Fibroblast of pulmonary artery (primary cell): ENCODE measurements at regions not wholly inside any gene's neighbourhood (a gene's known extent, or its start where the extent isn't known, plus 50 kb on each side); places are given as distances from the start of the nearest gene placed in this dataset.

Experiments
- DNase-seq: peaks from one replicate; pipeline ENCODE4 v3.0.0-alpha.2; 2010; ENCODE audit warnings: low read depth
- H3K4me3 ChIP-seq: replicated peaks from 2 replicates; pipeline ENCODE4 v1.5.1; 2011; ENCODE audit warnings: low read depth, mild to moderate bottlenecking, control low read depth, low read length, moderate library complexity
- TF ChIP-seq, protein P1 (sequence below): IDR thresholded peaks from 2 replicates; pipeline ENCODE4 v1.5.1; 2011; ENCODE audit warnings: mild to moderate bottlenecking, control low read depth, low read length, inconsistent platforms; ENCODE audit errors: missing control alignments

DNA sequence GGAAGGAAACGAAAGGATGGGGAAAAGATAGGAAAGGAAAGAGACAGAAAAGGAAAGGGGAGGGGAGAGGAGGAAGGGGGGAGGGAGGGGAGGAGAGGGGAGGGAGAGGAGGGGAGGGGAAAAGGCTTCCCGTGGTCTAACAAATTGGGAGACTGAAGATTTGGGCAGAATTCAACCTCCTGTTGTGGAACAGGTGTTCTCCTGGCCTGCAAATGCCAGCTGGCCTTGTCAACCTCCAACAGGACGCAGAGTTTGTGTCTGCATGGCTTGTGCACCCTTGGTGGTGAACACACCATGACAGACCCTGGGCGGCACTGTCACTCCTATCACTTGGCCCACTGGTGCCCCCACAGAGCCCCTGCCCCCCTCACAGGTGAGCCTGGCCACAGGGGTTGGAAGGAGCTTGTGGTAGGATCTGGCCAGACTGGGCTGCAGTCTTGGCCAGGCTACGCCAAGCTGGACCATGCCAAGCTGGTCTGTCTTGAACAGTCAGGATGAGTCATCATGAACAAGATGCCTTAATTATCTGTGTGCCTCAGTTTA, 321.6 kb downstream of the BCL11B start:
- no peak overlapping the region for H3K4me3 ChIP-seq
- TF ChIP-seq, protein P1, sequence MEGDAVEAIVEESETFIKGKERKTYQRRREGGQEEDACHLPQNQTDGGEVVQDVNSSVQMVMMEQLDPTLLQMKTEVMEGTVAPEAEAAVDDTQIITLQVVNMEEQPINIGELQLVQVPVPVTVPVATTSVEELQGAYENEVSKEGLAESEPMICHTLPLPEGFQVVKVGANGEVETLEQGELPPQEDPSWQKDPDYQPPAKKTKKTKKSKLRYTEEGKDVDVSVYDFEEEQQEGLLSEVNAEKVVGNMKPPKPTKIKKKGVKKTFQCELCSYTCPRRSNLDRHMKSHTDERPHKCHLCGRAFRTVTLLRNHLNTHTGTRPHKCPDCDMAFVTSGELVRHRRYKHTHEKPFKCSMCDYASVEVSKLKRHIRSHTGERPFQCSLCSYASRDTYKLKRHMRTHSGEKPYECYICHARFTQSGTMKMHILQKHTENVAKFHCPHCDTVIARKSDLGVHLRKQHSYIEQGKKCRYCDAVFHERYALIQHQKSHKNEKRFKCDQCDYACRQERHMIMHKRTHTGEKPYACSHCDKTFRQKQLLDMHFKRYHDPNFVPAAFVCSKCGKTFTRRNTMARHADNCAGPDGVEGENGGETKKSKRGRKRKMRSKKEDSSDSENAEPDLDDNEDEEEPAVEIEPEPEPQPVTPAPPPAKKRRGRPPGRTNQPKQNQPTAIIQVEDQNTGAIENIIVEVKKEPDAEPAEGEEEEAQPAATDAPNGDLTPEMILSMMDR: no peak
- no peak for DNase-seq

GRCh38 chr14:98951031-98951430, 321.0 kb downstream of the BCL11B start:
- no peak overlapping the region for H3K4me3 ChIP-seq
- no peak for DNase-seq
- TF ChIP-seq, protein P1: no peak

DNA sequence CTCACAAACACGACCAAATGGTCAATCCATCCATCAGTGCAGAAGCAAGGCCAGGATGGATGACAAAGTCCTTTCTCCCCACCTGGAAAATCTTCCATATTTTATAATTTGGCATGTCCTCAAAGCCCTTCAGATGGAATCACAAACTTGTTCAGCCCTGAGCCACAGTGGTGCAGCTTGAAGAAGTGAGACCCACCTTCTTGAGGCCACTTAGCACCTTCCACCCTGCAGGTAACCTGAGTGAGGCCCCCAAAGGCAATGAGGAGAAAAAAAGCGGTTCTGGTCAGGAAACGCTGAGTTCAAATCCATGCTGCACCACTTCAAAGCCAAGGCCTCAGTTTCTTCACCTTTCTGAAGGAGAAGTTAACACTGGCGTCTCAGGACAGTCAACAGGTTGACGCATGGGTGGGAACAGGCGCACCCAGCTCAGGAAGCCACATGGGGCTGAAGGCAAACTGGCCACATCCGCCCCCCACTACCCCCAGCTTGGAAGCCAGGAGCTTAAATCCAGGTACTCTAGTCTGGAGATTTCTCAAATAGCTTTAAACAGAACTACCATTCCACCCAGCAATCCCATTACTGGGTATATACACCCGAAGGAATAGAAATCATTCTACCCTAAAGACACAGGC, 320.4 kb downstream of the BCL11B start:
- no peak overlapping the region for H3K4me3 ChIP-seq
- no peak for DNase-seq
- TF ChIP-seq, protein P1: no peak

- no peak overlapping the region for H3K4me3 ChIP-seq
- TF ChIP-seq, protein P1: no peak
- peak; percentile 16 for DNase-seq
These were observed 319.2 kb downstream of the BCL11B start for GRCh38 chr14:98952593-98953350.

DNA sequence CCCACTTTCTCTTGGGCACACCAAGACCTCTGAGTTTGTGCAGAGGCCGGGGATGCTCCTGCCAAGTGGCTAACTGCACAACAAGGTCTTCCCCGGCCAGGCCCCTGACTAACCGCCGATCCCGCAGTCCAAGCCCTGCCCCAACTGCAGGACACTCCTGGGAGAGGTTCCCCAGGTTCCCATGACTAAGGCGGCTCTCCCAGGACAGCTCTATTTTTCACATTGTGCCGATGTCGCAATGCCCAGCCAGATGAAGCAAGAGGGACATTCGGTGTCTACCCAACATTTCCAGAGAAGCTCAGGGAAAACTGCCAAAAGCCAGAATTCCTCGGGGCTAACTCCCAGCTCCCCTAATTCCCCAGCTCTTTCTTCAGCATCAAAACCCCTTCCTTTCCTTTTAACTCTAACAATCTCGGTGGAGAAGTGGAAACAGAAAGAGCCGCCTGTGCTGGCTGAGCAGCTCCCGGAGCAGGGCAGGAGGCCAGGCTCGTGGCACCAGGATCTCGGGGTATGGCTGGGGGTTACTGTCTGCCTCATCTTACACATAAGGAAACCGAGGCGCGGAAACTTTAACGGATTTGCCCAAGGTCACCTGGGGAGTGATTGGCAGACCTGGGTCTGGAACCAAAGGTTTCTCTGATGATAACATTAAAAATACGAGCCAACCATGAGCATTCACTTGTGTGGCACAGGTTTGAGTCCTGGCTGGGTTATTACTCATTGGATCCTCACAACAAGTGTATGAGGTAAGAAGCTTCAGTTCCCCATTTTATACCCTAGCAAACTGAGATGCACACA, 318.2 kb downstream of the BCL11B start:
- DNase-seq: peak; percentile 33
- H3K4me3 ChIP-seq: no peak overlapping the region
- TF ChIP-seq, protein P1: no peak

GRCh38 chr14:98954349-98955000, 317.5 kb downstream of the BCL11B start:
- no peak overlapping the region for H3K4me3 ChIP-seq
- DNase-seq: no peak
- TF ChIP-seq, protein P1: no peak
